SH-SY5Y (cell line): ENCODE measurements at regions not wholly inside any gene's neighbourhood (a gene's known extent, or its start where the extent isn't known, plus 50 kb on each side); places are given as distances from the start of the nearest gene placed in this dataset.

Experiments
- GATA2 ChIP-seq: IDR thresholded peaks from 2 replicates; pipeline ENCODE4 v1.6.1; 2011; ENCODE audit warnings: mild to moderate bottlenecking, low read depth, low read length
- GATA3 ChIP-seq: IDR thresholded peaks from 2 replicates; pipeline ENCODE4 v1.6.1; 2011; ENCODE audit warnings: low read depth, mild to moderate bottlenecking, low read length, moderate library complexity

GRCh38 chr15:91576096-91576495, 277.4 kb upstream of the SLCO3A1 start:
- TF ChIP-seq GATA2 (no peak), GATA3 (no peak)
